ENCODE measurements at regions not wholly inside any gene's neighbourhood (a gene's known extent, or its start where the extent isn't known, plus 50 kb on each side); places are given as distances from the start of the nearest gene placed in this dataset.

DNA sequence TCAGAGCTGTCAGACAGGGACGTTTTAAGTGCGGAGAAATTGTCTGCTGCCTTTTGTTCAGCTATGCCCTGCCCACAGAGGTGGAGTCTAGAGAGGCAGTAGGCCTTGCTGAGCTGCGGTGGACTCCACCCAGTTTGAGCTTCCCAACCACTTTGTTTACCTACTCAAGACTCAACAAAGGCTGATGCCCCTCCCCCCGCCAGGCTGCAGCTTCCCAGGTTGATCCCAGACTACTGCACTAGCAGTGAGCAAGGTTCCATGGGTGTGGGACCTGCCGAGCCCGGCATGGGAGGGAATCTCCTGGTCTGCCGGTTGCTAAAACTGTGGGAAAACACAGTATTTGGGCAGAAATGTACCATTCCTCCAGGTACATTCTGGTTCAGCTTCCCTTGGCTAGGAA, 282.1 kb downstream of the VGLL3 start:
- TF ChIP-seq CTCF (IDR thresholded peaks at IDR 0.05; ENCODE audit: low read length) (no peak), EZH2phosphoT487 (IDR thresholded peaks at IDR 0.05; ENCODE audit: low read length) (no peak), EZH2 (optimal IDR thresholded peaks at IDR 0.05; ENCODE audit: low read depth, low read length) (no peak)
